ENCODE measurements at regions not wholly inside any gene's neighbourhood (a gene's known extent, or its start where the extent isn't known, plus 50 kb on each side); places are given as distances from the start of the nearest gene placed in this dataset.

DNA sequence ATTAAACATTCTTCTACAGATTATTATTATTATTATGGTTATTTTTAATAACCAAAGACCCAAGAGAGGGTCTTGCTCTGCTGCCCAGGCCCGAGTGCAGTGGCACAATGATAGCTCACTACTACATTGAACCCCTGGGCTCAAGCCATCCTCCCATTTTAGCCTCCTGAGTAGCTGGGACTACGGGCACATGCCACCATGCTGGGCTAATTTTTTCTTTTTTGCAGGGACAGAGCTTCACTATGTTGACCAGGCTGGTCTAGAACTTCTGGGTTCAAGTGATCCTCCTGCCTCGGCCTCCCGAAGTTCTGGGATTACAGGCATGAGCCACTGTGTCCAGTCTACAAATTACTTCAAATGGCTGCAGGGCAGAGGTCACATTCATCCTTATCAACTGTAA is 179.8 kb downstream of the KCNRG start:
- ATAC-seq, result no peak
- TF ChIP-seq TCF4 (CRISPR knock-in tag; IDR thresholded peaks at IDR 0.05; ENCODE audit: borderline replicate concordance) (no peak), OSR1 (CRISPR knock-in tag; IDR thresholded peaks at IDR 0.05) (no peak), ZFP30 (CRISPR knock-in tag; IDR thresholded peaks at IDR 0.05) (no peak), ESRRG (CRISPR knock-in tag; IDR thresholded peaks at IDR 0.05) (no peak), ZNF565 (CRISPR knock-in tag; conservative IDR thresholded peaks at IDR 0.05; ENCODE audit: low read depth) (no peak), ARNTL (CRISPR knock-in tag; IDR thresholded peaks at IDR 0.05; ENCODE audit: borderline replicate concordance, low read depth) (no peak)

DNA sequence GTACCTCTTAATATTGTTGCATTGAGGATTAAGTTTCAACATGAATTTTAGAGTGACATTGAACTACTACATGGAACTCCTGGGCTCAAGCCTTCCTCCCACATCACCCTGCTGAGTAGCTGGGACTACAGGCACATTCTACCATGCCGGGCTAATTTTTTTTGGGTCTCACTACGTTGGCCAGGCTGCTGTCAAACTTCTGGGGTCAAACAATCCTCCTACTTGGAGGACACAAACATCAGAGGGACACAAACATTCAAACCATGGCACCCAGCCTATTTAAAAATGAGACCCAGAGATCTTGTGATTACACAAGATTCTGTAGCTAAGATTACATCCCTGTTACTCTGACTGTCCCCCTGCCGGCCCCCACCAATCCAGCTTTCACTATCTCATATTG is 180.9 kb downstream of the KCNRG start:
- ATAC-seq, result no peak
- TF ChIP-seq PPARA (CRISPR knock-in tag; IDR thresholded peaks at IDR 0.05; ENCODE audit: borderline replicate concordance) (no peak), ZNF565 (CRISPR knock-in tag; conservative IDR thresholded peaks at IDR 0.05; ENCODE audit: low read depth) (no peak), ZC3H10 (CRISPR knock-in tag; IDR thresholded peaks at IDR 0.05) (no peak), ISL1 (CRISPR knock-in tag; IDR thresholded peaks at IDR 0.05) (no peak), GLIS3 (CRISPR knock-in tag; IDR thresholded peaks at IDR 0.05) (no peak)
- TF ChIP-seq, protein P1, sequence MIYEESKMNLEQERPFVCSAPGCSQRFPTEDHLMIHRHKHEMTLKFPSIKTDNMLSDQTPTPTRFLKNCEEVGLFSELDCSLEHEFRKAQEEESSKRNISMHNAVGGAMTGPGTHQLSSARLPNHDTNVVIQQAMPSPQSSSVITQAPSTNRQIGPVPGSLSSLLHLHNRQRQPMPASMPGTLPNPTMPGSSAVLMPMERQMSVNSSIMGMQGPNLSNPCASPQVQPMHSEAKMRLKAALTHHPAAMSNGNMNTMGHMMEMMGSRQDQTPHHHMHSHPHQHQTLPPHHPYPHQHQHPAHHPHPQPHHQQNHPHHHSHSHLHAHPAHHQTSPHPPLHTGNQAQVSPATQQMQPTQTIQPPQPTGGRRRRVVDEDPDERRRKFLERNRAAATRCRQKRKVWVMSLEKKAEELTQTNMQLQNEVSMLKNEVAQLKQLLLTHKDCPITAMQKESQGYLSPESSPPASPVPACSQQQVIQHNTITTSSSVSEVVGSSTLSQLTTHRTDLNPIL (CRISPR knock-in tag; IDR thresholded peaks at IDR 0.05; ENCODE audit: low read depth), result no peak

DNA sequence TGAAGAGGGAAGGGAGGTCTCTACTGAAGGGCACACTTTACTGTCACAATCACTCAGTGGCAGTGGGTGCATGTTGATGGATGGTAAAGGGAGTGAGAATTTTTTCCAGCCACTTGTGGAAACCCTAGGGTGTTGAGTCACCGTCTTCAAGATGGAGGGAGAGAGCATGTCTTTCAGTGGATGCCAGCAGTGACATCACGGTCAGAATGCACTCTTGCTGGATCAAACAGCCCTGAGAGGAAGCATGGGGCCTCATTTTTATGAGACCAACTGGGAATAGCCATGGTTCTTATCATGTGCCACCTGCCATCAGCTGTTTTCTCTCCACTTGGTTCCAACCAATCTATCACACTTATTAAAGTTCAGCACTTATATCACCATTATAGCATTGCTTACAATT is 182.5 kb downstream of the KCNRG start:
- no peak for ATAC-seq
- TF ChIP-seq SNAI2 (CRISPR knock-in tag; IDR thresholded peaks at IDR 0.05) (no peak), OSR1 (CRISPR knock-in tag; IDR thresholded peaks at IDR 0.05) (no peak)
- TF ChIP-seq, protein P1 (CRISPR knock-in tag; IDR thresholded peaks at IDR 0.05; ENCODE audit: low read depth), result no peak
- TF ChIP-seq, protein P2, sequence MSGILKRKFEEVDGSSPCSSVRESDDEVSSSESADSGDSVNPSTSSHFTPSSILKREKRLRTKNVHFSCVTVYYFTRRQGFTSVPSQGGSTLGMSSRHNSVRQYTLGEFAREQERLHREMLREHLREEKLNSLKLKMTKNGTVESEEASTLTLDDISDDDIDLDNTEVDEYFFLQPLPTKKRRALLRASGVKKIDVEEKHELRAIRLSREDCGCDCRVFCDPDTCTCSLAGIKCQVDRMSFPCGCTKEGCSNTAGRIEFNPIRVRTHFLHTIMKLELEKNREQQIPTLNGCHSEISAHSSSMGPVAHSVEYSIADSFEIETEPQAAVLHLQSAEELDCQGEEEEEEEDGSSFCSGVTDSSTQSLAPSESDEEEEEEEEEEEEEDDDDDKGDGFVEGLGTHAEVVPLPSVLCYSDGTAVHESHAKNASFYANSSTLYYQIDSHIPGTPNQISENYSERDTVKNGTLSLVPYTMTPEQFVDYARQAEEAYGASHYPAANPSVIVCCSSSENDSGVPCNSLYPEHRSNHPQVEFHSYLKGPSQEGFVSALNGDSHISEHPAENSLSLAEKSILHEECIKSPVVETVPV (CRISPR knock-in tag; IDR thresholded peaks at IDR 0.05), result no peak

DNA sequence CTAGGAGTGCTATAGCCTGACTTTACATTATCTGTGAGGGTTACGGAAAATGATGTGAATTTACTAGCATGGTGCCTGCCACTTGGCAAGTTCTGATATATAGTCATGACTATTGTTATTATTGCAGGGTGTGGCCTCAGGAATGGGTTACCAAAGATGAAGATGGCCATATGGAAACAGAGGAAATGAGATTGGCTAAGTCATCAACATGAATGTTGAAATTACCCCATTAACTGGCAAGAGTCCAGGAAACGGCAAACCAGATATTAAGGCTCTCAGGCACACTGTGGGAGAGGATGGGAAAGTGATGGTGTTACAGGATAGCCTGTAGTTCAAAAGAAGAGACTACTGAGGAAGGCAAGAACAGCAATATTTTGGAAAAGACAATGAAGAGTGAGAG is 183.3 kb downstream of the KCNRG start:
- TF ChIP-seq ZFP30 (CRISPR knock-in tag; IDR thresholded peaks at IDR 0.05) (no peak), ZNF565 (CRISPR knock-in tag; conservative IDR thresholded peaks at IDR 0.05; ENCODE audit: low read depth) (no peak), ZFP3 (CRISPR knock-in tag; IDR thresholded peaks at IDR 0.05) (no peak), ESRRG (CRISPR knock-in tag; IDR thresholded peaks at IDR 0.05) (no peak), ARNTL (CRISPR knock-in tag; IDR thresholded peaks at IDR 0.05; ENCODE audit: borderline replicate concordance, low read depth) (no peak)
- no peak for ATAC-seq

DNA sequence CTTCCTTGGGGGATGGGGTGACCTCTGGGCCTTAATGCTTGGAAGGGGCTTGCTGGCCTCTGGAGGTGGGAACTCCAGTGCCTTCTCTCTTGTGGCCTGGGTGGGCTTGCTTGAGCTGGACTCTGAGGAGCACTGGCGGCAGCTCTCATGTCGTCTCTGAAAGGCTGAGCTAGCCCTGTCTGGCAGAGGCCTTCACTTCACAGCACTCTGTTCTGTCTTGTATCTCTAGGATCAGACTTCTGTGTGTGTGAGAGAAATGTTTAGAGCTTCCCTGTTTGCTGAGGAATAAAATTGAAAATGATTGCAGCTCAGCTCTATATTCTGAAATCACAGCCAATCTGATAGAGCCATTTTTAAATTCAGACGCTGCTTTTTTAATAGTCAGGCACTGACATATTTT is 185.3 kb downstream of the KCNRG start:
- no peak for TF ChIP-seq ISL1 (CRISPR knock-in tag; IDR thresholded peaks at IDR 0.05)
- no peak for TF ChIP-seq ZFP3 (CRISPR knock-in tag; IDR thresholded peaks at IDR 0.05)
- no peak for TF ChIP-seq RARB (CRISPR knock-in tag; IDR thresholded peaks at IDR 0.05)
- peak; percentile 30; the same call in 2 of the 3 replicates for ATAC-seq

DNA sequence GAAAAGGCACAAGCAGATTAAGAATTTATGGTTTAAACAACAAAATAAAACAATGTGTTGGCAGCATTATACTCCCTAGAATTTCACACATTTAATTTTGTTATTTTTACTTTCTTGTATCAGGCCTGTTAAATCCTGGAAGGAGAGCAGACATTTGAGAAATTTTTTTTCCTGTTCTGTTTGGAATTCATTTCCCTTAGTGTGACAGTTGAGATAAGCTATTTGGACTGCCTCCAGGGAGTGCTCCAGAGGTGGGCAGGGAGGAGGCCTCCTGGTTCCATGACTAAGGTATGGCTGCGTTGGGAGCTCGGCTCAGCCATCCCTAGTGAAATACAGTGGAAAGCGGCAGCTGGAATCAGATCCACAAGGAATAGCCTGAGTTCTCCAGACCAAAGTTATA is 185.7 kb downstream of the KCNRG start:
- ATAC-seq, result no peak
- TF ChIP-seq RARB (CRISPR knock-in tag; IDR thresholded peaks at IDR 0.05), result no peak
- TF ChIP-seq ZNF8 (CRISPR knock-in tag; IDR thresholded peaks at IDR 0.05), result no peak
- no peak for TF ChIP-seq OSR1 (CRISPR knock-in tag; IDR thresholded peaks at IDR 0.05)
- TF ChIP-seq SNAI2 (CRISPR knock-in tag; IDR thresholded peaks at IDR 0.05), result no peak

DNA sequence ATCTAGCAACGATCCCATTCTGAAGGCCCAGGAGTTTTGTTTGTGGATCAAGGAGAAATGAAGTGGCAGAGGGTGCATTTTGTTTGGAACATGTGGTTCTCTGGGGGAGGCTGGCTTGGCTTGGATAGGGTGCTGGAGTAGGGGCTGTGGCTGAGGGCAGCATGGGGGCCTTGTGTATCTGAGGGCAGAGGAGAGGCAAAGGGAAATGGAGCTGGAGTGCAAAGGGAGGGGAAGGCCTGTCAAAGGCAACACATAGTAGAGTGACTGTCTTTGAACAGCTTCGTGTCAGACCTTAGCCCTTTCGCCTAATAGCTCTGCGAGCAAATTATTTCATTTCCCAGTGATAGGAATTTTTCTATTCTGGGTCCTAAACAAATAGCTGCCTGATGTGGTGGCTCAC is 187.2 kb downstream of the KCNRG start:
- TF ChIP-seq ZNF70 (CRISPR knock-in tag; IDR thresholded peaks at IDR 0.05) (no peak), TOX (CRISPR knock-in tag; IDR thresholded peaks at IDR 0.05; ENCODE audit: borderline replicate concordance) (no peak), SNAI2 (CRISPR knock-in tag; IDR thresholded peaks at IDR 0.05) (no peak), CSDC2 (CRISPR knock-in tag; IDR thresholded peaks at IDR 0.05) (no peak), ZNF565 (CRISPR knock-in tag; conservative IDR thresholded peaks at IDR 0.05; ENCODE audit: low read depth) (no peak), ZFP3 (CRISPR knock-in tag; IDR thresholded peaks at IDR 0.05) (no peak), OSR1 (CRISPR knock-in tag; IDR thresholded peaks at IDR 0.05) (no peak), GLIS3 (CRISPR knock-in tag; IDR thresholded peaks at IDR 0.05) (no peak), ZFP30 (CRISPR knock-in tag; IDR thresholded peaks at IDR 0.05) (no peak)
- TF ChIP-seq, protein P3, sequence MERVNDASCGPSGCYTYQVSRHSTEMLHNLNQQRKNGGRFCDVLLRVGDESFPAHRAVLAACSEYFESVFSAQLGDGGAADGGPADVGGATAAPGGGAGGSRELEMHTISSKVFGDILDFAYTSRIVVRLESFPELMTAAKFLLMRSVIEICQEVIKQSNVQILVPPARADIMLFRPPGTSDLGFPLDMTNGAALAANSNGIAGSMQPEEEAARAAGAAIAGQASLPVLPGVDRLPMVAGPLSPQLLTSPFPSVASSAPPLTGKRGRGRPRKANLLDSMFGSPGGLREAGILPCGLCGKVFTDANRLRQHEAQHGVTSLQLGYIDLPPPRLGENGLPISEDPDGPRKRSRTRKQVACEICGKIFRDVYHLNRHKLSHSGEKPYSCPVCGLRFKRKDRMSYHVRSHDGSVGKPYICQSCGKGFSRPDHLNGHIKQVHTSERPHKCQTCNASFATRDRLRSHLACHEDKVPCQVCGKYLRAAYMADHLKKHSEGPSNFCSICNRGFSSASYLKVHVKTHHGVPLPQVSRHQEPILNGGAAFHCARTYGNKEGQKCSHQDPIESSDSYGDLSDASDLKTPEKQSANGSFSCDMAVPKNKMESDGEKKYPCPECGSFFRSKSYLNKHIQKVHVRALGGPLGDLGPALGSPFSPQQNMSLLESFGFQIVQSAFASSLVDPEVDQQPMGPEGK (CRISPR knock-in tag; IDR thresholded peaks at IDR 0.05; ENCODE audit: borderline replicate concordance), result no peak
- TF ChIP-seq, protein P4, sequence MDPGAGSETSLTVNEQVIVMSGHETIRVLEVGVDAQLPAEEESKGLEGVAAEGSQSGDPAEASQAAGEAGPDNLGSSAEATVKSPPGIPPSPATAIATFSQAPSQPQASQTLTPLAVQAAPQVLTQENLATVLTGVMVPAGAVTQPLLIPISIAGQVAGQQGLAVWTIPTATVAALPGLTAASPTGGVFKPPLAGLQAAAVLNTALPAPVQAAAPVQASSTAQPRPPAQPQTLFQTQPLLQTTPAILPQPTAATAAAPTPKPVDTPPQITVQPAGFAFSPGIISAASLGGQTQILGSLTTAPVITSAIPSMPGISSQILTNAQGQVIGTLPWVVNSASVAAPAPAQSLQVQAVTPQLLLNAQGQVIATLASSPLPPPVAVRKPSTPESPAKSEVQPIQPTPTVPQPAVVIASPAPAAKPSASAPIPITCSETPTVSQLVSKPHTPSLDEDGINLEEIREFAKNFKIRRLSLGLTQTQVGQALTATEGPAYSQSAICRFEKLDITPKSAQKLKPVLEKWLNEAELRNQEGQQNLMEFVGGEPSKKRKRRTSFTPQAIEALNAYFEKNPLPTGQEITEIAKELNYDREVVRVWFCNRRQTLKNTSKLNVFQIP (CRISPR knock-in tag; IDR thresholded peaks at IDR 0.05; ENCODE audit: borderline replicate concordance, low read depth), result no peak
- no peak for ATAC-seq

All from SK-N-SH treated with all-trans-retinoic acid at 6 μM for 48 hours (cell line).